GM13977 (cell line): ENCODE measurements at regions not wholly inside any gene's neighbourhood (a gene's known extent, or its start where the extent isn't known, plus 50 kb on each side); places are given as distances from the start of the nearest gene placed in this dataset.

Experiments
- DNase-seq: peaks from one replicate; pipeline ENCODE4 v3.0.0; 2012; ENCODE audit warnings: low spot score
- CTCF ChIP-seq: IDR thresholded peaks from 2 replicates; pipeline ENCODE4 v1.5.1; 2012; ENCODE audit warnings: mild to moderate bottlenecking, control low read depth; ENCODE audit not compliant: insufficient read depth; ENCODE audit errors: extremely low read depth, missing control alignments
- in situ Hi-C: fragments of 300-500 bp; cut with MboI; formaldehyde crosslinking; loops from one replicate; pipeline ENCODE4 v1.12.0; 2022; ENCODE audit warnings: low sequenced_read_pairs, low pct_unique_long_range_greater_than_20kb, mixed read lengths, inconsistent platforms; ENCODE audit not compliant: unreplicated experiment

- in situ Hi-C loops, result no loop called here
- TF ChIP-seq CTCF, result no peak
- no peak for DNase-seq
Observed at GRCh38 chr1:221841251-221841982, 99.5 kb upstream of the DUSP10 start.

GRCh38 chr1:221840511-221841243, 98.8 kb upstream of the DUSP10 start:
- no peak for DNase-seq
- in situ Hi-C loops, result no loop called here

GRCh38 chr1:221839782-221840395, 98.0 kb upstream of the DUSP10 start:
- TF ChIP-seq CTCF, result no peak
- DNase-seq, result no peak
- in situ Hi-C loops, result no loop called here

More at GRCh38 chr1:221840511-221841243, 98.8 kb upstream of the DUSP10 start:
- no peak for TF ChIP-seq CTCF

GRCh38 chr1:221839321-221839720, 97.4 kb upstream of the DUSP10 start:
- in situ Hi-C loops, result no loop called here
- no peak for DNase-seq
- no peak for TF ChIP-seq CTCF

- no peak for TF ChIP-seq CTCF
- DNase-seq, result no peak
- in situ Hi-C loops, result no loop called here
Observed at GRCh38 chr1:221837896-221838295, 96.0 kb upstream of the DUSP10 start.

GRCh38 chr1:221834698-221835513, 93.0 kb upstream of the DUSP10 start:
- in situ Hi-C loops, result no loop called here
- no peak for TF ChIP-seq CTCF
- no peak for DNase-seq
